Hematopoietic multipotent progenitor cell treated with erythropoietin and hydrocortisone succinate and interleukin-3 and kit ligand, for 6 days (in vitro differentiated cells): ENCODE measurements at regions not wholly inside any gene's neighbourhood (a gene's known extent, or its start where the extent isn't known, plus 50 kb on each side); places are given as distances from the start of the nearest gene placed in this dataset.
A peak's percentile ranks its signal among the peaks of the same experiment; 100 is the strongest.

Source experiments
- DNase-seq: peaks from one replicate; pipeline ENCODE4 v3.0.0-alpha.2; 2015

DNA sequence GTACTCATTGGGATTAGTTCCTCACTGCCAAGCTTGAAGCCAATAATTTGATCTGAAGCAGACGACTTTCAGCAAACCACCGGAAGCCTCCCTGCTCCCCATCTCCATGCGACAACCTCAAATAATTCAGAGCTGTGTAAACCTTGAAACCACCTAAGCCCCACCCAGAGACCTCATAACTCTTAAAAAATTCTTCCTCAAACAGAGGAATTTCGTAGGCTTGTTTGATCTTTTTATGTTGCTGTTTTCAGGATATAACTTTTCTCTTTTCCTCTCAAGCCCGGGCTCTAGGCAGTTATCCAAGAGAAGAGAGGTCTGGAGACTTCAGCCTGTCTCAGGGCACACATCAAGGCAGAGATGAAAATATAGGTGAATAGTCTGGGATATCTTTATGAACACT, 311.6 kb downstream of the KCNRG start:
- no peak for DNase-seq

DNA sequence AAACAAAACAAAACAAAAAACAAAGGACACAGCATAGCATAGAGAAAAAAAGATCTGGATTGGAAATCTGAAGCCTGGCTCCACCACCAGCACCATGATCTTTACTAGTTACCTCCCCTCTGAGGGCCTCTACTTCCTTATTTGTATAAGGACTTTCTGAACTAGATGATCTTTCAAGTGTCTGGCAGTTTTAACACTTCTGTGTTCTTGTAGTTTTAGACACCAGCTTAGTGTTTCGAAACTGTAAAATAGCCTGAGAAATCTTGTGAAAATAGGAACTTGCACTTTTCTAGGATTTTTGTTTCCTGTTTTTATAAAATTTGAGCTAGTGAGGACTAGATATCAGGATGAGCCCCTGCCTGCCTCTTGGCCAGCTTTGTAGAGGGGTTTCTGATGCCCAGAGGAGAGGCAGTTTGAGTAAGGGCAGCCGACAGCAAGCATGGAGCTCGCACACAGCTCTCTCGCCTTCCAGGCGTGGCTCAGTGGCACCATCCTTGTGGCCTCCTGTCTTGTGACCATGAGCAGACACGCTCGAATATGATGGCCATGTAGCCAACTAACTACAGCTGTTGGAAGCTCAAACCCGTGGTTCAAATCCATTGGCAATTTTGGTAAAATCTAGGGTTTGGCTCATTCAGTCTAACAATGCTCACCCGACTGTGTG, 319.0 kb downstream of the KCNRG start:
- DNase-seq: peak; percentile 60

- peak; percentile 15 for DNase-seq
Observed at GRCh38 chr13:50334944-50335343, 319.7 kb downstream of the KCNRG start.

DNA sequence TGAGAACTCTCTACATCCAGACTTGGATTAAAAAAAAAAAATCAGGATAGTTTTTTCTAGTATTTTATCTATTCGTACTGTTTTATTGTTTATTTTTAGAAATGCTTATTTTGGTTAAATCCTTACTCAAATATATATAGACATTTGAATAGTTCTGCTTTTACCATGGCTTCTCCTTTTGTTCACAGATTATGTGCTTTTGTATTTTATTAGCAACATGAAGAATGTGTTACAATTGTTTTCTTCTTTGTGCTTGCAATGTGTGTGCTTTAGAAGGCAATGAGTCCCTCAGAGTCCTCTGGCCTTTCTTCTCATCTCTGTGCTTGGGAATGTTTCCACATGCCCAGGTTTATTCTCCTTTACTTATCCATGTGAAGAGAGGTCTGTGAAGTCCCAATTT, 324.0 kb downstream of the KCNRG start:
- DNase-seq: no peak

DNA sequence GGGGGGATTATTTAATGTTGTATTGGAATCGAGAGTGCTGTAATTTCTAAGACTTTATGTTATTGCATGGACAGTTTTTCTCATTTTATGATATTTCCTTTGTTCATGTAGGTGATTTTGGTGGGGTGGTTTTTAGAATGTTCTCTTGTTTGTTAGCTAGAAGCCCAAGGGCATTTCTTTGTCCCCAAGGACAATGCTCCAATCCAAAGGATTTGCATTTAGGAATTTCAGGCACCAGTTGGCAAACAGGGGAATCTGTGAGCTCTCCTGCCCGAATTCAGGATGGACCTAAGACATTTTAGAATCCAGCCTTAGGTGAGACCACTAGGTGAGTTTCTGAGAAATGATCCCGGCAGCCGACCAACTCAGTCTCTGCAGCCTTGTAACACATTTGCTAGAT, 324.9 kb downstream of the KCNRG start:
- no peak for DNase-seq

DNA sequence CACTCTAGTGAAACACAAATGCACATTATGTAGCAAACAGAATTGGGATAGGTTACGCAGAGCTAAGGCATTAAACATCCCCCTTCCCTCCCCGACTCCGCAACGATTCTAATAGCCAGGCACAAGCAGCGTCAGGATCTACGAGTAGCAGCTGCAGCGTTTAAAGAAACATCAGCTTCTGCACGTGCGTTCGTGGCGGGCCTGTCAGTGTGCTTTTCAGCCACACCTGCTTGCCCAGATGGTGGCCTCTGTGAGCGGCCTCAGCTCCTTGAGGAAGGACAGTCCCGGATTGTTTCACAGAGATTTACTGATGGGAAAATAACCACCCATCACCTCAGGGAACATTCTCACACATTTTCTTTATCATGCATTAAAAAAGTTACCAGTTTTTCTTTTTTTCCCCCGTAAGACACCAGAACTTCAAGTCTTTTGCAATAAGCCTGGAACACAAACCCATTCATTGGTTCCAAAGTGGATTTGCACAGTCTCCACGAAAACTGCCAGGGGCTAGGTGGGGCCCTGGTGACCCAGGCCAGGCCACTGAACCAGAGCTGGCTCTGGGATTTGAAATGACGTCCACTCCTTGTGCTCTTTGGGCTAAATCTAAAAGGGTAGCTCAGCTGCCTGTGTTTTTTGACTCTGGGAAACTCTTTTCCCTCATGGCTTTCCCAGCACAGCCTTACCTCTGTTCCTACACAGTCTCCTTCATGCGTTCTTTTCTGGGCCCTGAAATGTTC, 325.5 kb downstream of the KCNRG start:
- DNase-seq: no peak

DNA sequence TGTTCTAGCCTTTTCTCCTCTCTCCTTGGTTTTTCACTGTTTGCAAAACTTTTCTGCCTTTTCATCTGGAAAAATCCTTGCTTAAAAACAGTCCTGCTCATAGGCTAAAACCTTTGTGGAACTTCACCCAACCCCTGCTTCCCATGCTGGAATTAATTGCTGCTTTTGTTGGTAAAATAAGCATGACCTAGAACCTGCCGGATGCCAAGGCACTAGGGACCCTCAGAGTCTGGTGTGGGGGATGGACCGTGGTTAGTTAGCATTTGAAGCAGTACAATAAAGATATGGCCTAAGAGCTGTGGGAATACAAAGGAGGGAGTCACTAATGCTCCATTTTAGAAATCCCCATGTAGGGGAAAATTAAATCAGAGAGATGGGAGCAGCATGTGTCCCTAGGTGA, 326.3 kb downstream of the KCNRG start:
- DNase-seq: no peak

DNA sequence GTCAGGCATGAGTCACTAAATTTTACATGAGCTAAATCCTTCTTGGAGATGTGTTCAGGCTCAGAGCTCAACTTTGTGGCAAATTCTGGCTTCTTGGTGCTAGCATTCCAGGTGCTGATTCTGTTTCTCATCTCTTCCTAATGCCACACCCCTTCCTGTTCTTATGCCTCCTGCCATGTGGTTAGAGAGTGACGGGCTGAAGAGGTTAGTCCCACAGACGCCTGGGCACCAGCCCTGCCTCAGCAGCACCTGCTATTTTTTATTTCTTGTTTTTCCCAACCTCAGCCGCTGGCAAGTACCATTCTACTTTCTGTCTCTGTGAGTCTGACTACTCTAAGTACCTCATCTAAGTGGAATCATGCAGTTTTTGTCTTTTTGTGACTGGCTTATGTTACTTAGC, 329.5 kb downstream of the KCNRG start:
- no peak for DNase-seq

DNA sequence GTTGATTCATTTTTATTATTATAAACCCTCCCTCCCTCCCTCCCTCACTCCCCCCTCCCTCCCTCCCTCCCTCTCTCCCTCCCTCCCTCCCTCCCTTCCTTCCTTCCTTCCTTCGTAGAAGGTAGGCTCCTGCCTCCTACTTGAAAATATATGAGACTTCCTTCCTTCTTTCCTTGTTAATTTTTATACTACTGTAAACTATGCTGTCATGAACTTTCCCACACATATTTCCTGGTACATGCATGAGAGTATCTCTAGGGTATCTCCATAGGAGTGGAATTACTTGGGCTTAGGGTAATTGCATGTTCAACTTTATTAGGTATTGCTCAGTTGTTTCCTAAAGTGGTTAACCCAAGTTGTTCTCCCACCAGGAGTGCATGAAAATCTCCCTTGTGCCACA, 330.6 kb downstream of the KCNRG start:
- no peak for DNase-seq

- no peak for DNase-seq
Observed at GRCh38 chr13:50348371-50348770, 333.1 kb downstream of the KCNRG start.

- no peak for DNase-seq
Observed at GRCh38 chr13:50352720-50353480, 337.7 kb downstream of the KCNRG start.

GRCh38 chr13:50353651-50354415, 338.6 kb downstream of the KCNRG start:
- no peak for DNase-seq

DNA sequence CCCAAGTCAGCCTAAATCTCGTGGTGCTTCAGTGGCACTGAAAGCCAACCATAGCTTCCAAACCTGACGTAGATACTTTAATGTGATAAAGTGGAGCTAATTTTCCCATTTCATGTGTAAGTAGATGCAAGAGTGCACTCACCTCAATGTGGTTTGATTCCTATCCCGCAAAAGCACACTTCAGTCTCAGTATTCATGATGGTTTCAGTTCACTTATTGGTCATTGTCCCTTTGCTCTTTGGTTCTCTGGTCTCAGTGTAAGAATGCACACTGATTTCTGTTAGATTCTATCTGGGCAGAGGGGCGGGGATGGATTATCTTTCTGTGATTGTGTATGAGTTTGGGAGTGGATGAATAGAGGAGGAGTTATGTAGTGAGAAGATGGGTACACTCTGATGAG, 340.6 kb downstream of the KCNRG start:
- no peak for DNase-seq

DNA sequence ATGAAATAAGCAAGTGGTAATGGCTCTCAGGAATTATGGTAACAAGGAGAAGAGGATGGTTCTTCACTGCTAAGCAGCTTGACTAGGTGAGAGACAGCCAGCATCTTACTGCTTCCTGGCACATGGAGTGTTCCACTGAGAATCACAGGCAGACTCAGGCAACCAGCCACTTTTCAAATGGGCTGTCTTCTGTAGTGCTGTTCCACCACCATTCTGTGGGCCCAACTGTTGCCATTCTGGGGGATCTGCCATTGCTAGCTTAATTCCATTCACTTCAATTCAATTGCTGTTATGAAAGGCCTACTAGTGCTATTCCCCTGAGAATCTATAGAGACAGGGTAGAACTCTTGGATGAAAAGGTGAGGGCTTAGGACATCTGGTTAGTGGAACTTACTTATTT, 341.9 kb downstream of the KCNRG start:
- DNase-seq: no peak

- DNase-seq: no peak
Observed at GRCh38 chr13:50357586-50358118, 342.4 kb downstream of the KCNRG start.

- no peak for DNase-seq
Observed at GRCh38 chr13:50358231-50359040, 343.2 kb downstream of the KCNRG start.

GRCh38 chr13:50359041-50359367, 343.8 kb downstream of the KCNRG start:
- DNase-seq: no peak

DNA sequence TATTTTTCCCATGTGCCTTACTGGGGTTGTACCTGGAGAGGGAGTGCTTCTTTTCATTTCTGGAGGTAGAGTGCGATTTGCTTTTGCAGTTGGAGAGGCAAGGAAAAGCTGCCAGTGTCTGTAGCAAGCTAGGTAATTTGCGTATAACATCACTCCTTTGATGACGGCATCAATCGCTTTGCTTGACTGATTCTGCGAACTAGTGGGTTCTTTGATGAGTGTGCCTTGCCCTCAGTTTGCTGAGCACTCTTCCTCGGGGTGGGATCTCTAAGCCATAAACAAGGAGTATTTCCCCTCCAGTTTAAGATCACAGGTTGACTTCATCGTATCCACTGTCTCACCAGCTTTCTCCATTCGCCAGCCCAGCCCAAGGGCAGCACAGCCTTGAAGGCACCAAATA, 344.5 kb downstream of the KCNRG start:
- DNase-seq: no peak

- no peak for DNase-seq
Observed at GRCh38 chr13:50360637-50361036, 345.4 kb downstream of the KCNRG start.

DNA sequence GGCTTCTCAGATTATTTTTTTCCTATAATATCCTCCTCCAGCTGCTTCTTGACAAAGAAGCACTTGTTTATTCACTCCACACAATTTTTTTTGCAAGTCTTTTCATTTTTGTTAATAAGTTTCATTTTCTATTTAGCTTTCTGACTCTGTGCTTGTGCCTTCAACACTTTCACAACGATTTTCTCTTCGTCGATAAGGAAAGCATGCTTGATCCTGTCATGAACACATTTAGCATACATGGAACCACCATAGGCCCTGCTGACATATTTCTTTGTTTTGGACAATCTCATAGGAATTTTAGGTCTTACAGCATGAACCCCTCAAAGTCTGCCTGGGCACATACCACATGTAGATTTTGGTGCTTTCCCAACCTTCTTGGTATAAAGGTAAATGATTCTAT, 346.0 kb downstream of the KCNRG start:
- no peak for DNase-seq

- no peak for DNase-seq
Observed at GRCh38 chr13:50365408-50366391, 350.5 kb downstream of the KCNRG start.
